Spleen (tissue), 11 donors: ENCODE measurements at regions not wholly inside any gene's neighbourhood (a gene's known extent, or its start where the extent isn't known, plus 50 kb on each side); places are given as distances from the start of the nearest gene placed in this dataset.
"Not testable (repeated sequence)": the region's sequence is repeated elsewhere in the genome, so short reads cannot be mapped to it uniquely, and the experiment has no call there.

Source experiments
- DNase-seq: peaks from one replicate; pipeline ENCODE4 v3.0.0-alpha.2; 2020
- H3K27ac ChIP-seq, 8 donors: fragments of 200-600 bp; sonication (generic) in 7 of 8; 1 replicate in 4 of 8; 2 replicates in 4 of 8; pipeline versions ENCODE4 v1.5.0 to v1.8.0; 2016 to 2021; ENCODE audit warnings: inconsistent platforms in 4 of 8, mild to moderate bottlenecking in 4 of 8, moderate library complexity in 1 of 8
- H3K27me3 ChIP-seq, 7 donors: fragments of 200-600 bp; sonication (generic) in 6 of 7; replicated peaks in 1 of 7; 1 replicate in 4 of 7; 2 replicates in 3 of 7; pipeline versions ENCODE4 v1.5.0 to v1.8.0; 2016 to 2021; ENCODE audit warnings: inconsistent platforms in 3 of 7, mild to moderate bottlenecking in 1 of 7
- H3K36me3 ChIP-seq, 6 donors: fragments of 200-600 bp; sonication (generic) in 5 of 6; 1 replicate in 4 of 6; 2 replicates in 2 of 6; pipeline versions ENCODE4 v1.5.0 to v1.8.0; 2016 to 2021; ENCODE audit warnings: inconsistent platforms in 2 of 6
- H3K4me1 ChIP-seq, 6 donors: fragments of 200-600 bp; sonication (generic) in 5 of 6; 1 replicate in 3 of 6; 2 replicates in 3 of 6; pipeline versions ENCODE4 v1.5.0 to v1.8.0; 2016 to 2021; ENCODE audit warnings: inconsistent platforms in 3 of 6
- H3K4me3 ChIP-seq, 8 donors: fragments of 200-600 bp; sonication (generic) in 7 of 8; 1 replicate in 4 of 8; 2 replicates in 4 of 8; pipeline versions ENCODE4 v1.5.0 to v1.8.0; 2016 to 2021; ENCODE audit warnings: inconsistent platforms in 4 of 8, mild to moderate bottlenecking in 4 of 8, moderate library complexity in 2 of 8
- H3K9me3 ChIP-seq, 8 donors: fragments of 200-600 bp; sonication (generic) in 7 of 8; 1 replicate in 4 of 8; 2 replicates in 4 of 8; pipeline versions ENCODE4 v1.5.0 to v1.8.0; 2016 to 2021; ENCODE audit warnings: inconsistent platforms in 4 of 8
- CTCF ChIP-seq, 11 experiments: fragments of 200-600 bp in 7 of 11; fragments of 450-650 bp in 4 of 11; sonication (generic) in 4 of 11; IDR thresholded peaks in 8 of 11; conservative IDR thresholded peaks in 3 of 11; 1 replicate in 7 of 11; 2 replicates in 4 of 11; pipeline versions ENCODE4 v1.4.0 to v1.8.0; 2016 to 2021; ENCODE audit warnings: antibody characterized with exemption in 11 of 11, inconsistent platforms in 4 of 11, mild to moderate bottlenecking in 1 of 11
- POLR2A ChIP-seq, 3 donors: fragments of 450-650 bp; IDR thresholded peaks; one replicate each; pipeline ENCODE4 v1.5.1; 2017; ENCODE audit warnings: antibody characterized with exemption in 3 of 3, mild to moderate bottlenecking in 1 of 3
- POLR2AphosphoS5 ChIP-seq, 3 donors: sonication (generic); formaldehyde crosslinking; IDR thresholded peaks; one replicate each; pipeline ENCODE4 v1.5.1; 2017; ENCODE audit warnings: antibody characterized with exemption in 3 of 3
- WGBS, 5 donors: extraction: QIAGEN DNeasy Blood & Tissue Kit in 3 of 5; methylation state at CpG; one replicate each; pipeline versions ENCODE4 v1.1.5 to v1.1.7; 2013 to 2018; 5-methylcytosine and 5-hydroxymethylcytosine counted together
- intact Hi-C: fragments of 100-400 bp; cut with DNase I; formaldehyde crosslinking; loops from one replicate; pipeline ENCODE4 v1.15.0; 2023; ENCODE audit warnings: low total_unique reads
- donor health status: healthy with polysubstance abuse.
- donor health status: DM: no; HTN: no; CAD: no; lungs with moderate emphysema.
- donor health status: DM: no; HTN: no; CAD: no.
- donor health status: Bipolar disorder and iron deficiency.
- donor health status: healthy.
- donor health status: DM: no; HTN: no; CAD: no.
- donor health status: DM: yes; HTN: yes; CAD: no.

- no peak overlapping the region for H3K27ac ChIP-seq
- intact Hi-C loops: loop anchor here (10.0 kb wide), 1 partner anchor 712 kb away; no protein-coding TSS in a partner anchor
- no peak for TF ChIP-seq POLR2A (IDR thresholded peaks at IDR 0.05)
- no peak for TF ChIP-seq POLR2AphosphoS5 (IDR thresholded peaks at IDR 0.05)
- no peak for TF ChIP-seq CTCF (IDR thresholded peaks at IDR 0.05 in 8 of 11, conservative IDR thresholded peaks at IDR 0.05 in 3 of 11)
These were observed 375.9 kb downstream of the GALC start for GRCh38 chr14:87617079-87617478.

GRCh38 chr14:87615822-87616679 is 376.9 kb downstream of the GALC start:
- 47 to 57% (median 49%) methylated on average over 12 of the region's 12 CpGs for WGBS, 5 donors
- H3K4me3 ChIP-seq: no peak overlapping the region
- no peaks in the 10 kb centered on the region for H3K36me3 ChIP-seq
- intact Hi-C loops: loop anchor here (10.0 kb wide), 1 partner anchor 711 kb away; no protein-coding TSS in a partner anchor
- TF ChIP-seq POLR2AphosphoS5 (IDR thresholded peaks at IDR 0.05) (no peak), POLR2A (IDR thresholded peaks at IDR 0.05) (no peak), CTCF (IDR thresholded peaks at IDR 0.05 in 8 of 11, conservative IDR thresholded peaks at IDR 0.05 in 3 of 11) (peak in 10 of 11 experiments; percentile 34 to 77 (median 55))
- no peak for DNase-seq
- H3K9me3 ChIP-seq: peaks cover 0 to 12% (median 9%) of the 10 kb centered on the region in 8 donors
- no peaks in the 10 kb centered on the region for H3K4me1 ChIP-seq
- H3K27me3 ChIP-seq: no peaks in the 10 kb centered on the region
- no peak overlapping the region for H3K27ac ChIP-seq

More at GRCh38 chr14:87617079-87617478, 375.9 kb downstream of the GALC start:
- H3K4me3 ChIP-seq: no peak overlapping the region
- DNase-seq: no peak
- no peaks in the 10 kb centered on the region for H3K4me1 ChIP-seq
- 27 to 35% (median 29%) methylated on average over 4 of the region's 4 CpGs for WGBS, 5 donors
- no peaks in the 10 kb centered on the region for H3K27me3 ChIP-seq
- peaks cover 0 to 22% (median 19%) of the 10 kb centered on the region in 8 donors for H3K9me3 ChIP-seq
- H3K36me3 ChIP-seq: no peaks in the 10 kb centered on the region

GRCh38 chr14:87615047-87615446 is 377.9 kb downstream of the GALC start:
- no peaks in the 10 kb centered on the region for H3K36me3 ChIP-seq
- intact Hi-C loops: loop anchor here (10.0 kb wide), 1 partner anchor 710 kb away; no protein-coding TSS in a partner anchor
- TF ChIP-seq POLR2AphosphoS5 (IDR thresholded peaks at IDR 0.05) (no peak), CTCF (IDR thresholded peaks at IDR 0.05 in 8 of 11, conservative IDR thresholded peaks at IDR 0.05 in 3 of 11) (no peak), POLR2A (IDR thresholded peaks at IDR 0.05) (no peak)
- no peaks in the 10 kb centered on the region for H3K27me3 ChIP-seq
- WGBS, 5 donors: 60 to 67% (median 63%) methylated on average over 3 of the region's 3 CpGs
- H3K27ac ChIP-seq: no peak overlapping the region
- no peak overlapping the region for H3K4me3 ChIP-seq
- DNase-seq: no peak
- H3K4me1 ChIP-seq: no peaks in the 10 kb centered on the region
- H3K9me3 ChIP-seq: peaks cover 0 to 4% (median 0%) of the 10 kb centered on the region in 8 donors

- H3K4me1 ChIP-seq: no peaks in the 10 kb centered on the region
- H3K27ac ChIP-seq: no peak overlapping the region
- H3K27me3 ChIP-seq: no peaks in the 10 kb centered on the region
- no peak for DNase-seq
- intact Hi-C loops: loop anchor here (10.0 kb wide), 1 partner anchor 709 kb away; no protein-coding TSS in a partner anchor
- no peaks in the 10 kb centered on the region for H3K9me3 ChIP-seq
- no peak overlapping the region for H3K4me3 ChIP-seq
- TF ChIP-seq POLR2A (IDR thresholded peaks at IDR 0.05) (no peak), CTCF (IDR thresholded peaks at IDR 0.05 in 8 of 11, conservative IDR thresholded peaks at IDR 0.05 in 3 of 11) (no peak), POLR2AphosphoS5 (IDR thresholded peaks at IDR 0.05) (no peak)
- WGBS, 5 donors: 71 to 75% (median 73%) methylated on average over 2 of the region's 2 CpGs
- H3K36me3 ChIP-seq: no peaks in the 10 kb centered on the region
These were observed 379.1 kb downstream of the GALC start for GRCh38 chr14:87613881-87614280.

DNA sequence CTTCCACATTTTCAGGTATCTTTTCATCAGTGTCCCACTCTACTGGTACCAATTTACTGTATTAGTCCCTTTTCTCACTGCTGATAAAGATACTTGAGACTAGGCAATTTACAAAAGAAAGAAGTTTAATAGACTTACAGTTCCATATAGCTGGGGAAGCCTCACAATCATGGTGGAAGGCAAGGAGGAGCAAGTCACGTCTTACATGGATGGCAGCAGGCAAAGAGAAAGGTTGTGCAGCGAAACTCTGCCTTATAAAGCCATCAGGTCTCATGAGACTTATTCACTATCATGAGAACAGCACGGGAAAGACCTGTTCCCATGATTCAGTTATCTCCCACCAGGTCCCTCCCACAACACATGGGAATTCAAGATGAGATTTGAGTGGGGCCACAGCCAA is 385.9 kb downstream of the GALC start:
- intact Hi-C loops, DNase-seq: not testable (repeated sequence)

More for the DNA sequence above, 385.9 kb downstream of the GALC start:
- peaks cover 0 to 35% (median 24%) of the 10 kb centered on the region in 8 donors for H3K9me3 ChIP-seq
- H3K27me3 ChIP-seq, H3K4me3 ChIP-seq, H3K27ac ChIP-seq, H3K36me3 ChIP-seq, H3K4me1 ChIP-seq: not testable (repeated sequence)
- WGBS, 5 donors: 70 to 88% (median 80%) methylated on average over 3 of the region's 3 CpGs
